Skeletal muscle satellite cell (primary cell): ENCODE measurements at regions not wholly inside any gene's neighbourhood (a gene's known extent, or its start where the extent isn't known, plus 50 kb on each side); places are given as distances from the start of the nearest gene placed in this dataset.

Source experiments
- H3K27me3 ChIP-seq: 2 replicates; pipeline ENCODE4 v1.7.0; 2013; ENCODE audit warnings: low read length; ENCODE audit not compliant: control insufficient read depth, insufficient read depth
- H3K36me3 ChIP-seq: 2 replicates; pipeline ENCODE4 v1.7.0; 2013; ENCODE audit warnings: mild to moderate bottlenecking, control low read depth, low read length; ENCODE audit not compliant: insufficient read depth
- H3K4me1 ChIP-seq: 2 replicates; pipeline ENCODE4 v1.7.0; 2013; ENCODE audit warnings: low read length; ENCODE audit not compliant: control insufficient read depth, insufficient read depth
- H3K4me2 ChIP-seq: 2 replicates; pipeline ENCODE4 v1.7.0; 2013; ENCODE audit warnings: mild to moderate bottlenecking, low read length
- H3K4me3 ChIP-seq: 2 replicates; pipeline ENCODE4 v1.7.0; 2013; ENCODE audit warnings: low read length
- H3K9ac ChIP-seq: 2 replicates; pipeline ENCODE4 v1.7.0; 2013; ENCODE audit warnings: mild to moderate bottlenecking, low read depth, low read length, moderate library complexity
- H3K9me3 ChIP-seq: replicated peaks from 2 replicates; pipeline ENCODE4 v1.7.0; 2013; ENCODE audit warnings: mild to moderate bottlenecking, control low read depth, low read length

- Histone ChIP-seq H3K27me3 (peaks cover 58% of the 10 kb centered on the region), H3K9me3 (no peaks in the 10 kb centered on the region), H3K36me3 (no peaks in the 10 kb centered on the region), H3K9ac (no peak overlapping the region), H3K4me2 (no peak overlapping the region), H3K4me1 (peaks cover 8% of the 10 kb centered on the region), H3K4me3 (no peak overlapping the region)
Observed at GRCh38 chr15:70459312-70459711, 304.0 kb downstream of the UACA start.

- Histone ChIP-seq H3K36me3 (no peaks in the 10 kb centered on the region), H3K4me3 (no peak overlapping the region), H3K27me3 (peaks cover 45% of the 10 kb centered on the region), H3K4me2 (no peak overlapping the region), H3K4me1 (no peaks in the 10 kb centered on the region), H3K9me3 (no peaks in the 10 kb centered on the region), H3K9ac (no peak overlapping the region)
Observed at GRCh38 chr15:70453766-70454165, 309.6 kb downstream of the UACA start.

- Histone ChIP-seq H3K4me2 (no peak overlapping the region), H3K4me3 (no peak overlapping the region), H3K27me3 (peaks cover 50% of the 10 kb centered on the region), H3K9ac (no peak overlapping the region), H3K9me3 (no peaks in the 10 kb centered on the region), H3K36me3 (no peaks in the 10 kb centered on the region), H3K4me1 (no peaks in the 10 kb centered on the region)
Observed at GRCh38 chr15:70453238-70453637, 310.1 kb downstream of the UACA start.

GRCh38 chr15:70451821-70452653 lies 311.3 kb downstream of the UACA start:
- no peaks in the 10 kb centered on the region for H3K4me1 ChIP-seq
- no peaks in the 10 kb centered on the region for H3K9me3 ChIP-seq
- H3K4me3 ChIP-seq: no peak overlapping the region
- H3K9ac ChIP-seq: no peak overlapping the region
- no peak overlapping the region for H3K4me2 ChIP-seq
- no peaks in the 10 kb centered on the region for H3K36me3 ChIP-seq
- peaks cover 50% of the 10 kb centered on the region for H3K27me3 ChIP-seq

GRCh38 chr15:70450142-70450443 lies 313.3 kb downstream of the UACA start:
- Histone ChIP-seq H3K4me2 (no peak overlapping the region), H3K36me3 (no peaks in the 10 kb centered on the region), H3K4me3 (no peak overlapping the region), H3K27me3 (peaks cover 59% of the 10 kb centered on the region), H3K4me1 (no peaks in the 10 kb centered on the region), H3K9me3 (no peaks in the 10 kb centered on the region), H3K9ac (no peak overlapping the region)

- no peak overlapping the region for H3K4me3 ChIP-seq
- H3K9me3 ChIP-seq: no peaks in the 10 kb centered on the region
- no peak overlapping the region for H3K9ac ChIP-seq
- H3K27me3 ChIP-seq: peaks cover 64% of the 10 kb centered on the region
- H3K36me3 ChIP-seq: no peaks in the 10 kb centered on the region
- H3K4me1 ChIP-seq: no peaks in the 10 kb centered on the region
- no peak overlapping the region for H3K4me2 ChIP-seq
Observed at GRCh38 chr15:70449311-70450141, 313.8 kb downstream of the UACA start.

- no peaks in the 10 kb centered on the region for H3K36me3 ChIP-seq
- no peaks in the 10 kb centered on the region for H3K9me3 ChIP-seq
- no peak overlapping the region for H3K4me2 ChIP-seq
- no peak overlapping the region for H3K9ac ChIP-seq
- no peak overlapping the region for H3K4me3 ChIP-seq
- no peaks in the 10 kb centered on the region for H3K4me1 ChIP-seq
- peaks cover 78% of the 10 kb centered on the region for H3K27me3 ChIP-seq
Observed at GRCh38 chr15:70447928-70448698, 315.2 kb downstream of the UACA start.

GRCh38 chr15:70447521-70447920 lies 315.8 kb downstream of the UACA start:
- Histone ChIP-seq H3K27me3 (peaks cover 84% of the 10 kb centered on the region), H3K9me3 (no peaks in the 10 kb centered on the region), H3K9ac (no peak overlapping the region), H3K4me2 (no peak overlapping the region), H3K4me1 (no peaks in the 10 kb centered on the region), H3K4me3 (no peak overlapping the region), H3K36me3 (no peaks in the 10 kb centered on the region)

- H3K4me3 ChIP-seq: no peak overlapping the region
- H3K4me1 ChIP-seq: no peaks in the 10 kb centered on the region
- no peak overlapping the region for H3K9ac ChIP-seq
- no peak overlapping the region for H3K4me2 ChIP-seq
- peaks cover 84% of the 10 kb centered on the region for H3K27me3 ChIP-seq
- H3K36me3 ChIP-seq: no peaks in the 10 kb centered on the region
- no peaks in the 10 kb centered on the region for H3K9me3 ChIP-seq
Observed at GRCh38 chr15:70447081-70447480, 316.3 kb downstream of the UACA start.

GRCh38 chr15:70443486-70444273 lies 319.7 kb downstream of the UACA start:
- Histone ChIP-seq H3K9me3 (no peaks in the 10 kb centered on the region), H3K36me3 (no peaks in the 10 kb centered on the region), H3K9ac (no peak overlapping the region), H3K4me2 (no peak overlapping the region), H3K4me1 (no peaks in the 10 kb centered on the region), H3K27me3 (peaks cover 95% of the 10 kb centered on the region), H3K4me3 (no peak overlapping the region)
